Stimulated activated CD4-positive, alpha-beta T cell treated with anti-CD3 and anti-CD28 coated beads, Interleukin-2, amount 100 ng/mL, for 24 hours (primary cell): ENCODE measurements at regions not wholly inside any gene's neighbourhood (a gene's known extent, or its start where the extent isn't known, plus 50 kb on each side); places are given as distances from the start of the nearest gene placed in this dataset.
A peak's percentile ranks its signal among the peaks of the same experiment; 100 is the strongest.
"Not testable (repeated sequence)": the region's sequence is repeated elsewhere in the genome, so short reads cannot be mapped to it uniquely, and the experiment has no call there.

Experiments
- DNase-seq, 2 donors: peaks; one replicate each; pipeline ENCODE4 v3.0.0-alpha.2; 2020

DNA sequence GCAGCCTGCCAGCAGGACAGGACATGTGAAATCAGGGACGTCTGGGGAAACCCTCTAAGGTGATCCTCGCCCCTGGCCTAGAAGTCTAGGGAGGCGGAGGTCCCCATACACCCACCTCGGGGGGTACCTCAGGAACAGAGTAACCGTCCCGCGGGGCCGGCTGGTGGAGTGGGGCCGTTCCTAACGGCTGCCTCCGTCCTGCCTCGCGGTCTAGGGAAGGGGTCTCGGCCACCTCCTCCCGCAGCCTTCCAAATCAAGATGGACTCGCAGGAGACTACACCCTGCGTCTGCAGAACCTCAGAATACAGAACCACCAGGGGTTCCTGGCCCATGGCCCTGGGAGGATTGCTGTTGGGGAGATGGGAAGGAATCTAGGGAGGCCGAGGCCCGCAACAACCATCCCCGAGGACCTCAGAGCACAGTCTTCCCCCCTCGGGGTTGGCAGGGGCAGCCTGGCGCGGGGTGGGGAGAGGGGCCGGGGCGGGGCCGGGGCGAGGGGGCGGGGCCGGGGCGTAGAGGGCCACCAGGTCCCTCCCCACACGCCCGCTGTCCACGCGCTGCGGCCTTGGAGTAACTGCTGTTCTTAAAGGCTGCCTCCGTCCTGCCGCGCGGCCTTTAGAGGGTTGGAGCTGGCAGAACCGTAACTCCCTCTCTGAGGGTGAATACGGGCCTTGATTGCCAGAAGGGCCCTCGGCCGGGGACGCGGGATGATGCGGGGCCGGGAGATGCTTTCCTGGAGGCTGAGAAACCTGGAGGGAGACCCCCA is 89.0 kb upstream of the MLN start:
- no peak for DNase-seq

DNA sequence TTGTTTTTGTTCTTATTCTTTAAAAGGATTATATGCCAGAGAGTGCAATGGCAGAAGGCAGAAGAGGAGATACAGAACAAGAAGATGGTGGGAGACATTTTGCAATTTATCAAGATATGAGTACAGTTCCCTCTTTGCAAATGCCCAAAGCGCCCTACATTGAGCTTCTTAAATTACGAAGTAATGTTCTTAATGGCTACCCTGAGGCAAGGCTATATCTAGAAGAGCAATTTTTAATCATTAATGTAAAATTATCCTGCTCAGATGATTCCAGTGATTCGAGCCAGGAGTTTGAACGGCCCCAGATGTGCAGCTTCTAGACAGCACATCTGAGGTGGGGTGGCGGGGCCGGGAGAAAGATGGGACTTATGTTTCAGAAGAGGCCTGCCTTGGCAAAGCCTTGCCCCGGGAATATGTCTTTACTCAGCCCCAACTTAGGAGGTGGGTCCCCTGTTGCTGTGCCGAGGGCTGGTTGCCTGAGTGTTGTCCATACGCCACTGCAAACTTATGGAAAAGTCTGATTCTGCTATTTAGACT is 84.9 kb upstream of the MLN start:
- no peak for DNase-seq

DNA sequence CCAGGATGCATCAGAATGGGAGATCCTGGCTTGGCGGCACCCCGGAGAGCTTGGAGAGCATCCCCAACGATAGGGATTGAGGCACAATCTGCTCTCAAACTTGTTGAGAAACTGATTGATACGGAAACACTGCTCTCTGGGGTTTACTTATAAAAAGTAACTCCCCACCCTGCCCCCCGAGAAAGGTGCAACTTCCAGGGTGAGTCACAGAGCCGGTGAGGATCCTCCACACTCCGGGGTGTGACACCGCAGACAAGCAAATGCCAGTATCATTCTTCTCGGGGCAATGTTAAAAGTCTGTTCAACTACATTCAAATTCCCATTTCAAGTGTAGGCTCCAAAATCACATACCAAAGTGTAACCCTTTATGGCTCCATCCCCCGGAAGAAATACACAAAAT is 84.4 kb upstream of the MLN start:
- no peak for DNase-seq

DNA sequence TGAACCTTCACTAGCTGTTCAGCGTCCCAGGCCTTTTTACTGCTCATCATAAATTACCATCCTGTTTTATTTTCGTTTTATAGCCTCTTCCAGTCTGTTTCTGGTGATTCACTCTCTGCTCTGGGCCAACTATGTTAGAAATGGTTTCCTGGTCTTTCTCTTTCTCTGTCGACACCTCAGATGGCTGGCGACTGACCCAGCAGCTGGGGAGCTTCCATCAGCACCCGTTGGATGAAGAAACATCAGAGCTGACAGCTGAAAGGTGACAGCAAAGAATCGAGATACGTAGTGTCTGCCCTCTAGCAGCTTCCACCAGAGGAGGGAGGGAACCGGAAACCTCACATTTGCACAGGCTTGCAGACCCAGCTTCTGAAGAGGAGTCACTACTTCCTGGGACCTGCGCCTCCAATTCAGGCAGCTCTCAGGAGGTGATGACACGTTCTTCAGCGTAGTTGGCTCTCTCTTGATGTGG is 82.9 kb upstream of the MLN start:
- DNase-seq = peak in 1 of 2 donors; percentile 27

DNA sequence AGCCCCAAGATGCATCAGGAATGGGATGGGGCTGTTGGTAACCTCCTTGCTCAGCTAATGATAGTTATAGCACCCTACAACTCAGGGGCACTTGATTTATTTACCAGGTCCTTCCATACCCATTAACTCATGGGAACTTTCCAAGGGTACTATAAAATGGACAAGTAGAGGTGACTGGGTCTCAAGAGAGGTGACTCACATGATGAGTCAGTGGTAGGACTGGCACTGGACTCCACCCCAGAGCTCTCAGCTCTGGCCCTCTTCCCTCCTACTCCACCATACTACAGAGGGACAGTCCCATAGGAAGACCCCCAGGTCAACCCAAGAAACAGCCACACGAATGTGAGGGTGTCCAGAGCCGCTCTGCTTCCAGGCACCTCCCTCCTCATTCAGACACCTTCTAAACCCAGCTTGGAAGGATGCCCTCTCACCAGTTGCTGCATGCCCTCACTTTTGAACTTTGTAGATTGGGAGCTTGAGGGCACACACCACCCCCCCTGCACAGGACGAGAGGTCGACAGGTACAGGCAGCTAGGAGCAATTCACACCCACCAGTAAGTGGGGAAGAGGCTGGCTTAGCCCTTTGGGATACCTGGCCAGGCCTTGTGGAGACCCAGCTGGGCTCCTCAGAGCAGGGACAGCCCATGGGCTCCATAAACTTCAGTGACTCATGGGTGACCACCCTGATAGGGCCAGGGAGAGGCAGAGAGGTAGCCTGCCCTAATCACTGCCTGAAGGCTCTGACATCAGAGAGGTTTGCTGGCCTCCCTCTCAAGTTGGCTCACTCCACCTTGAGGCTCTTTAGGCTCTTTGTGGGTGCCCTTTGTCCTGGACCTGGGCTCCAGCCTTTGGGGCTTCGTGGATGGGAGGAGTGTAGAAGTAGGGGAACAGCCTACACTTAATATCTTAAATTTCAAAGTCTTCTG is 81.6 kb upstream of the MLN start:
- no peak for DNase-seq

DNA sequence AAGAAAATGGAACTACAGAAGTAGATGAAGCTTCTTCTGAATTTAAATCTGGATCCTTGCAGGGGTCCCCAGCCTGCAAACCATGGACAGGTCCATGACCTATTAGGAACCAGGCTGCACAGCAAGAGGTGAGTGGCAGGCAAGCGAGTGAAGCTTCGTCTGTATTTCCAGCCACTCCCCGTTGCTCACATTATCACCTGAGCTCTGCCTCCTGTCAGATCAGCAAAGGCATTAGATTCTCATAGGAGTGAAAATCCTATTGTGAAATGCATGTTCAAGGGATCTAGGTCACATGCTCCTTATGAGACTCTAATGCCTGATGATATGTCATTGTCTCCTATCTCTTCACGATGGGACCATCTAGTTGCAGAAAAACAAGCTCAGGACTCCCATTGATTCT is 79.8 kb upstream of the MLN start:
- not testable (repeated sequence) for DNase-seq

DNA sequence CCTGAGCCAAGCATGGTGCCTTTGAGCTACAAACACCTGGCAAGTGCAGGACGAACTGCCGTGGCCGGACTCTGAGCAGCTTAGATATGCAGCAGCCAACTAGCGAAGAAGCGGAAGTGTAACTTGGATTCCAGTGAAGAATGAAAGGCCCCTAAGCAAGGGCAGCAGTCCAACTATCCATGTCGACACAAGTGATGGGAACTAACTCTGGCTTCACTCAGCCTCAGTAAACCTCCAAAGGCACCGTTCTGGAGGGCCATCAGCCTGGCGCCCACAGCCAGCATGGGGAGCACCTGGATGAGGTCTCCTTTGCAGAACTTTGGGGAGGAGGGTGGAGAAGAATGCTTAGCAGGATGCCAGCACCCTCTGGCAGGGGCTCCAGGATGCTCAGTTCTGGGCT is 78.4 kb upstream of the MLN start:
- no peak for DNase-seq

DNA sequence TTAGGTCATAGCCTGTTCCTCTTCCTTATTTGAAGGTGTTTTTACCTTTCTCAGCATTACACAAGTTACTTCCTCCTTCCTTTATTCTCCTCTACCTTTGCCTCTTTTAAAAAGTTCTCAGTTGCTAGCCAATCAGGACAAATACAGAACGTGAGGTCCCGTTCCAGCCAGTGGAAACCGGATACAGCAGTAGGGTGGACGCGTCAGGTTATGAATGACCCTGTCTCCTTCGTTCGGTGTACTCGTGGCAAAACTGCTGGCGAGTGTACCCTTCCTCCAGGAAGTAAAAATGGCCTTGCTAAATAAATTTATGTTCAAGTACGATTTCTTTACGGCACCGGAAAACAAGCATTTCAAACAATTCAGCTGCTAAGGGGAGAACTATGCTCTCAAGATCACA is 77.0 kb upstream of the MLN start:
- DNase-seq = no peak

DNA sequence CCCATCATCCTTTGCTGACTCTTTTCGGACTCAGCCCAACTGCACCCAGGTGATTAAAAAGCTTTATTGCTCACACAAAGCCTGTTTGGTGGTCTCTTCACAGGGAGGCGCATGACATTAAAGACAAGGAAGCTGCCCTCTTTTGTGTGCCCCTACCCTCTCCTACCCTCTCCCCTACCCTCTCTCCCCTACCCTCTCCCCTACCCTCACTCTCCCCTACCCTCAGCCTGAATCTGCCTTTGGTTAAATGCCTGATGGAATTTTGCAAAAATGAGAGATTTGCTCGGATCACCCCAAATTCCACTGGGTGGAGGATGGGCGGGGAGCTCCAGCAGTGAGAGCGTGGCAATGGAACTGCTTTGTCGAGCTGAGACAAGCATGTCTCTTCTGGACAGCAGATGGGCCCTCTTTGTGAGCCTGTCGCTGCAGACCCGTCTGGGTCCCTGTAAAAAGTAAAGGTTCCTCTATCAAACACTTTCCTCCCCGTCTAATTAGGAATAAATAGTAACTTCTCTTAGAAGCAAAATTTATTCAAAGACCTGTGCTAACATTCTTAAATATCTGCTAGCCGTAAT is 76.4 kb upstream of the MLN start:
- no peak for DNase-seq

DNA sequence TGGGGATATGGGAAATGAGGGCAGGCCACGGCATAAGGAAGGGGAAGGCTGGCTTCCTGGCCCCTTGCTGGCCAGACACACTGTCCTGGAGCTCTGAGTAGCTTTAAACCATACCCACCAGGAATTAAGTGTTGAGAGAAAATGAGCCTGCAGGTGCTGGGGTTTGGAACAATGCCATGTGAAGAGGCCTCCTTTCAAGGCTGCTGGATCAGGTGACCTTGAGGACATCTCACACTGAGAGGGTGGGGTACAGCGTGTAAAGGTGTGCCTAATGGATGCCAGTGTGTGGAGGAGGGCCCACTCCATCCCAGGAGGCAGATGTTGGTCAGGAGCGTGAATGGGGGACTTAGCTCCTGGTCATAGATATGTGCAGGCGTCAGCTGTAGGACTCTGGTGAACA is 74.8 kb upstream of the MLN start:
- no peak for DNase-seq

DNA sequence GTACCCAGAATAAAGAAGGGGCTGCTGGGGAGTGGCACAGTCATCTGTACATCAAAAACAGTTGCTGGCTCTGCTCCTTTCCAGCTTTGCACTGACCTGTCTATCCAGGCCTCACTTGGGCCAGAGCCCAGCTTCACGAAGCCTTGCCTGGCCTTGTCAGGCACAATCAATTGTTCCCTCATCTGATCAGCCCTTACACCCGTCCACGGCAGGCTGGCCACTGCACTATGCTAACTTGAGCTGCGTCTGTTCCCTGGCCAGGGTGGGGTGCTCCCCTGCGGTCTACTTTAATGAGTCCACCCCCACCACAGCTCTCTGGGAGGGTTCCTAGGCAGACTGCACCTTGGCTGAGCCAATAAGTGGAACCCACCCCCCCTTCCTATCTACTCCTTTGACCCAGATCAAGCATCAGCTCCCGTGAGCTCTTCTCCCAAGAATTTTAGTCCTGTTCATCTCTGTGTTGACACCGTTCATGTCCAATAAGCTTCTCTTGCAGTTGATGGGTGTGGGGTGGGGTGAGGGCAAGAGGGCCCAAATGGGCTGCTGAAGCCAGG is 74.3 kb upstream of the MLN start:
- no peak for DNase-seq

DNA sequence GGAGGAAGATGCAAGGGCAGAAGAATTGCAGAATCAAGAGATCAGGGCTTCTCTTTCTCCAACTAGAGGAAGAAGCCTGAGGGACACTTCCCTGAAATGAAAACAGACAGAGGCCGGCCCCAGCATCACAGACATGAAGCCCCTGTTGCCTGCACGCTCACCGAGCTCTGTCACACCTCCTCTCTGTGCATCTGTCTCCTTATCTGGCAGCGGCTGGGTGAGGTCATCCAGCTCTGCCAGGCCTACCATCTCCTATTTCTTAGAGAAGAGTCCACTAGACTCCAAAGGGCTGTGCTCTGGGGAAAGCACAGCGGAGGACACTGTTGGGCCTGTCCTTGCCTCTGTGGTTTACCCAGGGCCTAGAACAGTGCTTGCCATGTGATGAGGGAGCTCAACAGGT is 71.9 kb upstream of the MLN start:
- DNase-seq = no peak

DNA sequence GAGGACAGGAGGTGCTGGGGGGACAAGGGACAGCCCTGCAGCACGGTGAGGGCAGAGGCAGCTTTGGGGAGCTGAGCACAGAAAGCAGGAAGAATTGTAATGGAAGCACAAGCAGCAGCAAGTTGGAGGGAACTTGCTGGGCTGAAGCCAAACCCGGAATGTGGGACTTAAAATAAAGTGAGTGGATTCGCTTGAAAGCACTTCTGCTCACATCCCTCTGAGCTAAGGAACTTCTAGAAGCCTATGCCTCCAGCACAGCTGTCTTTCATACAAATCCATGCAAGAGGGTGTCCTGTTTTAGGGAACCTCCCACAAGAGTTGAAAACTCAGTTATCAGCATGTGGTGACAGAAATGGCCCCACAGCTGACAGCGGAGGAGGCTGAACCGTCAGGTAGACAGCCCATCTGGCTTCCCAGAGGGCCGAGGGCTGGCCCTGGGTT is 71.4 kb upstream of the MLN start:
- no peak for DNase-seq

DNA sequence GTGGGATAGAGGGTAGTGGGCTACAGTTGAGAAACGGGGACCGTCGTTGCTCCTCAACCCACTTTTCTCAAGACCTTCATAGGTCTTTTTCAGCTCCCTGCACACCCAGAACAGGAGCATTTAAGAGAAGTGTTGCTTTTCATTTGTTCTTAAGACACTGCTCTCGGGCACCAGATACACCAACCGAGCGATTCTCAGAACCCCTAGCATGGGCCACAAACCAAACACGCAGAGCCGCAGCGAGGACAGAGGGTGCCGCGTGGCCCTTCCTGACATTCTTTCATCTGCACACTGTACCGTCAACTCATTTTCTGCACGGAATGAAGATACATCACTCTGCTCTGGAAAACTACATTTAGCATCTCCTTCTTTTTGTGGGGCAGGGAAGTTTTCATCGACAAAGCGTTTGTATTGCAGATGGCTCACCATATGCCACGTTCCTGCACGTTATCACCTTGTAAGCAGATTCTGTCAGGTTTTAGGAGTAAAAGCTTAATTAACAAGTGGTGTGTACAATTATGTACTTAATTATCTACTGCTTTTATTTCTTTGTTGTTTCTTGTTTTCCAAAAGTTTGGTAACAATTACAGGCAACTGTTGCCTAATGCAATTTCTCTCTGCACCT is 70.4 kb upstream of the MLN start:
- no peak for DNase-seq

DNA sequence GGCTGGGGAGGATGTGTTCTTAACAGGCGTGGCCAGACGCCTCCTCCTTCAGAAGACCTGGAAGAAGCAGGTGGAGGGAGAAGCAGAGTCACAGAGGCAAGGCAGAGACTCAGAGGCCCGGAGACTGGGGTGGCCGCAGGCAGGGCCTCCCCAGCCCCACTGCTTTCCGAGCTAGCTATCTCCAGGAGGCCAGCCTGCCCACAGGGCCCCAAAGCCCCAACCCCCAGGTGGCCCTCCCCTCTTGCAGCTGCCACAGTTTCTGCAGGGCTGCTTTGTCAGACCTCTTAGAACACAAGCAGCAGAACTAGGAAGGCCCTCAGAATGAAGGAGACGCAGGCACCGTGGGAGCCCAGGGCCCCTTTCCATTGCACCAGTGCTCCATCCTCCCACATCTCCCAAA is 69.0 kb upstream of the MLN start:
- no peak for DNase-seq

DNA sequence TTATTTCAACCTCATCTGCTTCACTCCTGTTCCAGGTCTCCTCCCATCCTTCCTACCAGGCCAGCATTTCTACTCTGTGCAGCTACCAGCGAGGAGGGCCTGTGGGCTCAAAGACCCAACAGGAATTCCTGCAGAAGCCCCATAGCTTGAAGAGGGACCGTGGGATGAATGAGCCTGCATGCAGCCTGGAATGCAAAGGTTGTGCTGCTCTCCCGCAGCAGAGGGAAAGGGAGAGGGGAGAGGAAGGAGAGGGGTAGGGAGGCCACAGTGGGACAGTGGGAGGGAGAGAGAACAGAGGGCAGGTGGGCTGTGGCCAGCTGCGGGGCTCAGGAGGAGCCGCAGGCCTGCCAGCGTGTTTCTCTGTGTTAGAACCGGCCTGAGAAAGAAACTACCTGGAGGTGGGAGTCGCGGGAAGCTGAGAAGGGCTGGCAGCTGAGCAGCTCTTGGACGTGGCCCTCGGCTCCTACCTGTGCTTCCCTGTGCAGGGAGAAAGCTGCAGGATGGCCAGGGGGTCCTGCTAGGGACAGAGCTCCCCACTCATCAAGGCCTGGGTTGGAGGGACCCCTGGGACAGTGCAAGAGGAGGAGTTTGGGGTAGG is 66.1 kb upstream of the MLN start:
- DNase-seq = no peak

DNA sequence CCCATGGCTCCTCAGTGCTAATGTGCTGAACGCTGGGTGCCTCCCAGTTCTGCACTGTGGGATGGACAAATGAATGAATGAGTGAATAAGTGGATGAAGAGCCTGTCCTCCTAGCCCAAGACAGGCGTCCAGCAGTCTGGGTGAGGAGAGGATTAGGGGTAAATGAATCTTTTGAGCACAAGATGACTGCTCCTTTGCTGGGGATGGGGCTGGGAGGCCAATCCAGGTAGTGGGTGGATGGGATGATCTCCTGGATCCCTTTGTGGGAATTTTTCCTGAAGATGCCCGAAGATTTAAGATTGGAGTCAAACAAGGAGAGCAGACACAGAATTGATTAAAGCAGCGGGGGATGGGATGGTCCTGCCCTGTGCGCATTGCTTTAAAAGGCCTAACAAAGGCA is 65.3 kb upstream of the MLN start:
- DNase-seq = no peak

DNA sequence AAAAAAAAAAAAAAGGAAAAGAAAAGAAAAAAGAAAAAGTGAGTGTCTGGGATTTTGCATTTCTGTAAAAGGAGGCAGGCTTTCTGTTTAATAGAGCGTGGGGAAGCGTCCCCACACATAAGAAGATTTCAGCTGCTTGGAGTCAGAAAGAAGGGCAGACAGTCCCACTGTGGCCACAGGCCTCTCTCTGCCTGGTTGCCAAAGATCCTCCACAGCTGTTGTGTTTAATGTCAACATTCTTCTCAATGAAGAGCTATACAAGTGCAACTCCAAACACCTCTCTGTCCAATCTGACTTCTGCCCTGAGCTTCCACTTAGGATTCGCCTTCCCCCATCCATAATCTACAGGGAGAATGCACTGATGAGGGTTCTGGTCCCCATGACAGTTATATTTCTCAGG is 64.3 kb upstream of the MLN start:
- DNase-seq = no peak

DNA sequence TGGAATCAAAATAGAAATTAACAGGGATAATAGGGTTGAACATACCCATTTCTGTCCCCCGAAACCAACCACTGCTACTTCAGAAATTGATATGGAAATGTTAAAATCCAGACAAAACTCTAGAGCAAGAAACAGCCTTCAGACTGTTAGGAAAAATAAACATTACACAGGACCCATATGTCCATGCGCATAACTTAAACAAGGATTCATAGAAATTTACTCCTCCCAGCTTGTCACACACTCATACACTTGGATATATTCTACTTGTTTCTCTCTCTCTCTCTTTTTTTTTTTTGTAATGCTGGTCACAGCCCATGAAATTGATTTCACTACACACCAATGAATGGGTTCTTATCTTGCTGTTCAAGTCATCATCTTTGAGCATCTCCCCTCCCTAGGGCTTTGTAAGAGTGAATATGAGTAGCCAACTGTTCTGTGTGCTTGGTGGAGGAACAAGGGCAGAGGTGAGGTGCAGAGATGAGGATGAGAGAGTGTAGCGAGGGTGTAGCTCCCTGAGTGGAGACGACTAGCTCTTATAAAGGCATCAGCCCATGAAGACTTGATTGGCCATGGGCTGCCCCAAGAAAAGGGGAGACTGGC is 61.8 kb upstream of the MLN start:
- no peak for DNase-seq

DNA sequence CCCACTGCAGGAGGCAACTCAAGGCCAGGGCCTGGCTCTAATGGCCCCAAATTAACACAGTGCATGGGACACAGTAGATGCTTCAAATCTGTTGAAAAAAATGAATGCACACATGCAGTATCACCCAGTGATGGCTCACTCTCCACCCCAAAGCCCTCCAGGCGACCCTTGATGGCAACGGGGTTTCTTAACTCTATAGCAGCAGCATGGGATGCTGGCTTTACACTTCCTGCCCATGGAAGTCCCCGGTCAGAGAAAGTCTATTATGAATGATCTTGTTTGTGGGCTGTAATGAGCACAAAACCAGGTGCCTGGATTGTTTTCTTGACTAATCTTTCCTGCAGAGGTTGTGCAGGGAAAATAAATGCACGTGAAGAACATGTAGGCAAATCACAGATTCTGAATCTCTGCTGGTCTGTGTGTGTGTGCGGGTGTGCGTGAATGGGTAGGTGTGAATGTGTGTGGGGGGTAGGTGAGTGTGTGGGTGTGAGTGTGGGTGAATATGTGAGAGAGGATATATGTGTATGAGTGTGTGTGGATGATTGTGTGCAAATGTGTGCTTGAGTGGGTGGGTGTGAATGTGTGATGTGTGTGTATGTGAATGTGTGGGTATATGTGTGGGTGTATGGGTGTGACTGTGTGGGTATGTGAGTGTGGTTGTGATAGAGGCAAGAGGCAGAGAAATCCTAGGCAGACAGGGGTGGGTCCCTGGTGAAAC is 60.1 kb upstream of the MLN start:
- DNase-seq = no peak

DNA sequence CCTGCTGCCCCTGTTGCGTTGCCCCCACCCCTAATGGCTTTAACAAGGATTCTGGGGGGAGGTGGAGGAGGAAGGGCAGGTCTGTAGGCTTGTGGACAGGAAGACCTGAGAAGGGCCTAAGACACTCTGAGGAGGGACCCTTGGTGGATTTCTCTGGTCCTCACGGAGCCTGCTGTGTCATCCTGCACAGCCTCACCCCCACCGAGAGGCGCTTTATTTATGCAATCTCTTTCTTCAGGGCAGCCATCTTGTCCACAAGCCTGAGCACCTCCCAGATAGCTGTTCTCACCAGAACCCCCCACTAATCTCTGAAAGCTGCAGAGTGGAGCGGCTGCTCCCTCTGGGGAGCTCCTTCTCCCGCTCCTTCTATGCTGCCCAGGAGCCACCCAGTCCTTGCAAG is 59.3 kb upstream of the MLN start:
- no peak for DNase-seq
